Chondrocyte (in vitro differentiated cells): ENCODE measurements at regions not wholly inside any gene's neighbourhood (a gene's known extent, or its start where the extent isn't known, plus 50 kb on each side); places are given as distances from the start of the nearest gene placed in this dataset.

Source experiments
- DNase-seq: peaks from one replicate; pipeline ENCODE4 v3.0.0; 2021; ENCODE audit warnings: mixed read lengths, low spot score
- H3K27ac Mint-ChIP-seq: one replicate; pipeline ENCODE4 v1.8.0; 2021; ENCODE audit warnings: mild to moderate bottlenecking, moderate library complexity, mixed read lengths; ENCODE audit not compliant: unreplicated experiment
- H3K27me3 Mint-ChIP-seq: 2 replicates; pipeline ENCODE4 v1.8.0; 2021; ENCODE audit warnings: low read depth, mixed read lengths
- H3K36me3 Mint-ChIP-seq: 2 replicates; pipeline ENCODE4 v1.8.0; 2021; ENCODE audit warnings: low read depth, mixed read lengths
- H3K4me1 Mint-ChIP-seq: 2 replicates; pipeline ENCODE4 v1.8.0; 2021; ENCODE audit warnings: low read depth, mild to moderate bottlenecking, mixed read lengths
- H3K4me3 Mint-ChIP-seq: one replicate; pipeline ENCODE4 v1.8.0; 2021; ENCODE audit warnings: mild to moderate bottlenecking, moderate library complexity, mixed read lengths; ENCODE audit not compliant: unreplicated experiment
- H3K9me3 Mint-ChIP-seq: 2 replicates; pipeline ENCODE4 v1.8.0; 2021; ENCODE audit warnings: low read depth, mixed read lengths
- CTCF ChIP-seq: fragments of 200-600 bp; sonication (generic); IDR thresholded peaks from 2 replicates; pipeline ENCODE4 v1.5.0; 2021; ENCODE audit warnings: antibody characterized with exemption, mild to moderate bottlenecking, moderate library complexity

- TF ChIP-seq CTCF: no peak
- peaks cover 26% of the 10 kb centered on the region for H3K4me1 Mint-ChIP-seq
- H3K4me3 Mint-ChIP-seq: no peak overlapping the region
Measured at GRCh38 chr9:95769909-95770433, 105.5 kb upstream of the ERCC6L2 start.

DNA sequence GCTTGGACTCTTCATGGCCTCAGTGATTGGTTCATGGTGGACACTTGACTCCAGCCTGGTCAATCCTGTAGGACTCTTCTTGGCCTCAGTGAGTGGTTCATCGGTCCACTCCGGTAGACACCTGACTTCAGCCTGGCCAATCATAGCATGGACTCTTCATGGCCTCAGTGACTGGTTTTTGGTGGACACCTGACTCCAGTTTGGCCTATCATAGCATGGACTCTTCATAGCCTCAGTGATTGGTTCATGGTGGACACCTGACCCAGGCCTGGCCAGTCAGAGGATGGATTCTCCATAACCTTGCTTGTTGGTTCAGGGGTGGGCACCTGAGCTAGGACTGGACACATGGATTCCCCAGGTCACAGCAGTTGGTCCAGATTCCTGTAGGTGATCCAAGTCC, 106.0 kb upstream of the ERCC6L2 start:
- no peaks in the 10 kb centered on the region for H3K36me3 Mint-ChIP-seq
- DNase-seq: no peak
- H3K9me3 Mint-ChIP-seq: no peaks in the 10 kb centered on the region
- H3K4me1 Mint-ChIP-seq: peaks cover 31% of the 10 kb centered on the region
- no peak for TF ChIP-seq CTCF
- H3K4me3 Mint-ChIP-seq: no peak overlapping the region
- no peak overlapping the region for H3K27ac Mint-ChIP-seq
- H3K27me3 Mint-ChIP-seq: no peaks in the 10 kb centered on the region

More at GRCh38 chr9:95769909-95770433, 105.5 kb upstream of the ERCC6L2 start:
- Mint-ChIP-seq H3K27me3 (no peaks in the 10 kb centered on the region), H3K27ac (no peak overlapping the region), H3K9me3 (no peaks in the 10 kb centered on the region), H3K36me3 (no peaks in the 10 kb centered on the region)
- no peak for DNase-seq

GRCh38 chr9:95766906-95767305, 108.6 kb upstream of the ERCC6L2 start:
- H3K4me3 Mint-ChIP-seq: no peak overlapping the region
- no peak for DNase-seq
- TF ChIP-seq CTCF: no peak
- peaks cover 20% of the 10 kb centered on the region for H3K4me1 Mint-ChIP-seq
- H3K36me3 Mint-ChIP-seq: no peaks in the 10 kb centered on the region
- no peaks in the 10 kb centered on the region for H3K9me3 Mint-ChIP-seq
- no peaks in the 10 kb centered on the region for H3K27me3 Mint-ChIP-seq
- no peak overlapping the region for H3K27ac Mint-ChIP-seq

GRCh38 chr9:95764533-95765319, 110.8 kb upstream of the ERCC6L2 start:
- no peak for DNase-seq
- Mint-ChIP-seq H3K36me3 (no peaks in the 10 kb centered on the region), H3K4me1 (peaks cover 17% of the 10 kb centered on the region), H3K27me3 (peaks cover 1% of the 10 kb centered on the region), H3K27ac (no peak overlapping the region), H3K9me3 (no peaks in the 10 kb centered on the region), H3K4me3 (no peak overlapping the region)
- no peak for TF ChIP-seq CTCF

- DNase-seq: no peak
- TF ChIP-seq CTCF: no peak
- Mint-ChIP-seq H3K36me3 (no peaks in the 10 kb centered on the region), H3K4me3 (no peak overlapping the region), H3K27me3 (peaks cover 2% of the 10 kb centered on the region), H3K4me1 (peaks cover 17% of the 10 kb centered on the region), H3K27ac (no peak overlapping the region), H3K9me3 (no peaks in the 10 kb centered on the region)
Measured at GRCh38 chr9:95763983-95764382, 111.5 kb upstream of the ERCC6L2 start.
